ENCODE measurements at regions not wholly inside any gene's neighbourhood (a gene's known extent, or its start where the extent isn't known, plus 50 kb on each side); places are given as distances from the start of the nearest gene placed in this dataset.

GRCh38 chr13:65787082-65787481, 1443.1 kb downstream of the PCDH9 start (continued):
- TF ChIP-seq ZNF462 (CRISPR knock-in tag; IDR thresholded peaks at IDR 0.05), result no peak
- TF ChIP-seq, protein P1, sequence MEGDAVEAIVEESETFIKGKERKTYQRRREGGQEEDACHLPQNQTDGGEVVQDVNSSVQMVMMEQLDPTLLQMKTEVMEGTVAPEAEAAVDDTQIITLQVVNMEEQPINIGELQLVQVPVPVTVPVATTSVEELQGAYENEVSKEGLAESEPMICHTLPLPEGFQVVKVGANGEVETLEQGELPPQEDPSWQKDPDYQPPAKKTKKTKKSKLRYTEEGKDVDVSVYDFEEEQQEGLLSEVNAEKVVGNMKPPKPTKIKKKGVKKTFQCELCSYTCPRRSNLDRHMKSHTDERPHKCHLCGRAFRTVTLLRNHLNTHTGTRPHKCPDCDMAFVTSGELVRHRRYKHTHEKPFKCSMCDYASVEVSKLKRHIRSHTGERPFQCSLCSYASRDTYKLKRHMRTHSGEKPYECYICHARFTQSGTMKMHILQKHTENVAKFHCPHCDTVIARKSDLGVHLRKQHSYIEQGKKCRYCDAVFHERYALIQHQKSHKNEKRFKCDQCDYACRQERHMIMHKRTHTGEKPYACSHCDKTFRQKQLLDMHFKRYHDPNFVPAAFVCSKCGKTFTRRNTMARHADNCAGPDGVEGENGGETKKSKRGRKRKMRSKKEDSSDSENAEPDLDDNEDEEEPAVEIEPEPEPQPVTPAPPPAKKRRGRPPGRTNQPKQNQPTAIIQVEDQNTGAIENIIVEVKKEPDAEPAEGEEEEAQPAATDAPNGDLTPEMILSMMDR (conservative IDR thresholded peaks at IDR 0.05; ENCODE audit: low read depth in 2 of 2), result no peak
- no peak for TF ChIP-seq EZH2phosphoT487 (IDR thresholded peaks at IDR 0.05; ENCODE audit: unreplicated experiment)
- no peak for TF ChIP-seq CREB1 (CRISPR knock-in tag; IDR thresholded peaks at IDR 0.05; ENCODE audit: low read depth)
- TF ChIP-seq ZNF114 (CRISPR knock-in tag; IDR thresholded peaks at IDR 0.05), result no peak
- no peak for TF ChIP-seq NANOG (IDR thresholded peaks at IDR 0.05; ENCODE audit: borderline replicate concordance)
- no peak for TF ChIP-seq ZNF331 (CRISPR knock-in tag; IDR thresholded peaks at IDR 0.05; ENCODE audit: low read depth)
- TF ChIP-seq POLR2AphosphoS5 (IDR thresholded peaks at IDR 0.05; ENCODE audit: low read depth), result no peak

Data from GM23338 (cell line).